ENCODE measurements at regions not wholly inside any gene's neighbourhood (a gene's known extent, or its start where the extent isn't known, plus 50 kb on each side); places are given as distances from the start of the nearest gene placed in this dataset.

GRCh38 chr20:17819395-17820093 is 119.8 kb downstream of the BANF2 start:
- no peak for TF ChIP-seq POLR2A (IDR thresholded peaks at IDR 0.05)
- no peak for TF ChIP-seq CTCF (IDR thresholded peaks at IDR 0.05 in 8 of 11, conservative IDR thresholded peaks at IDR 0.05 in 3 of 11)
- TF ChIP-seq POLR2AphosphoS5 (IDR thresholded peaks at IDR 0.05), result no peak
